ENCODE measurements at regions not wholly inside any gene's neighbourhood (a gene's known extent, or its start where the extent isn't known, plus 50 kb on each side); places are given as distances from the start of the nearest gene placed in this dataset.

DNA sequence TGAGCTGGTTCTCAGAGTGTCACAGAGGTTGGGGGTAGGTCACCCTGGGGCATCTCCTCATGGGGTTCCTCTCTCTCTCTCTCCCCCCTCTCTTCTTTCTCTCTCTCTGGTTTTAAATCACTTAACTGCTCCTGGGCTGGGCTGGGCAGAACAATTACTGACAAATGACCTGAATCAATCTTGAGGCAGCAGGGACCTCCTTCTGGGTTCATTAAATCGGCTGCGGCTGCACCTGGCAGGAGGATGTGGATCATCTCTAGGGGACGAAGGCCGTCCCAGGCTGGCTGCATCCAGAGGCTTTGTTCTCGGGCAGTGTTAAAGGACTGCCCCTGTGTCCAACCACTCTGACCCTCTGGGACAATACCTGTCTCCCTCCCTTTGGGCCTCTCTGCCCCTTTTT lies 143.1 kb downstream of the TLE3 start:
- DNase-seq = no peak

DNA sequence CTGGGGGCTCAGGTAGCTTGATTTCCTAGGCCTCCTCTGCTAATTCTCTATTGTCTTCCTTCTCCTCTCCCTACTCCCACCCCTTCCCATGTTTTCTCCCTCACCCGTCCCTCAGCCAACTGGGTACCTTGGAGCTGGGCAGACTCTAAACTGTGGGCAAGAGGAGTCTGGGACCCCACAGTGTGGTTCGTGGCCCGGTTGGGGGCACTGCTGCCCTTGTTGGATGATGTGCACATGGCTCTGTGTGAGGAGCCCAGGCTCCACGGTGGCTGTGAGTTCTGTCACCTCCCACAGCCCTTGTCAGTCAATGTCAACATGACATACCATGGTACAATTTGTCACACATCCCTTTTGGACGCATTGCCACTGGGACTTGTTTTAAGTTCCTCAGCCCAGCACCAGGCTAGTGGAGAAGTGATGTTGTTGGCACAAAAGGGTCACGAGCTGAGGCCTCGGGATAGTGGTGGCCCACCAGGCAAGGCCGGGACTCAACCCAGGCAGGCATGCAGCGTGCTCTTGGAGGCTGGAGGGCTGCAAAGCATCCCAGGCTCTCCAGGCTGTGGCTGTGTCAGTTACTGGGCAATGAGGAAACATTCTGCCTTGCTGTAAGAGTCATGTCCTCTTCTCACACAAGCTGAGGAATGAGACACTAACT lies 142.3 kb downstream of the TLE3 start:
- no peak for TF ChIP-seq GATA1 (IDR thresholded peaks at IDR 0.05; ENCODE audit: low read depth, low read length)
- no peak for TF ChIP-seq POLR2A (IDR thresholded peaks at IDR 0.05; ENCODE audit: low read length)

More for the DNA sequence above, 143.1 kb downstream of the TLE3 start:
- TF ChIP-seq GATA1 (IDR thresholded peaks at IDR 0.05; ENCODE audit: low read depth, low read length) (no peak), POLR2A (IDR thresholded peaks at IDR 0.05; ENCODE audit: low read length) (no peak)

DNA sequence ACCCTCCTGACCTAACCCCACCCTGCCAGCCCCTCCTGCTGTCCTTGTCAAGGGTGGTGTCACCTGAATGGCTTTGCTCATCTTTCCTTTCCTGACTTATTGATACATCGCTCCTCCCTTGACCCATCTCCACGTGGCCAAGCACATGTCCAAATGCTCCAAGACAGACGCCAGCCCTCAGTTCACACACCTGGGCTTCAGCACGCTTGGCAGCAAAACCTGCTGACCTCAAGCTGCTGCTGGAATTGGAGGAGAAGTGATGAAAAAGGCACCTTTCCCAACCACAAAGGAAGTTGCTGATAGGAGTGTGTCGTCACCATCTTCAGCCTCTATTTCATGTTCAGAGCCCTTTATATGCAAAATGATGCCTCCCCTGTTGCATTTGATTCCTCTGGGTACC lies 141.3 kb downstream of the TLE3 start:
- no peak for TF ChIP-seq POLR2A (IDR thresholded peaks at IDR 0.05; ENCODE audit: low read length)
- no peak for TF ChIP-seq GATA1 (IDR thresholded peaks at IDR 0.05; ENCODE audit: low read depth, low read length)
- DNase-seq = no peak

More for the DNA sequence above, 142.3 kb downstream of the TLE3 start:
- DNase-seq = no peak

DNA sequence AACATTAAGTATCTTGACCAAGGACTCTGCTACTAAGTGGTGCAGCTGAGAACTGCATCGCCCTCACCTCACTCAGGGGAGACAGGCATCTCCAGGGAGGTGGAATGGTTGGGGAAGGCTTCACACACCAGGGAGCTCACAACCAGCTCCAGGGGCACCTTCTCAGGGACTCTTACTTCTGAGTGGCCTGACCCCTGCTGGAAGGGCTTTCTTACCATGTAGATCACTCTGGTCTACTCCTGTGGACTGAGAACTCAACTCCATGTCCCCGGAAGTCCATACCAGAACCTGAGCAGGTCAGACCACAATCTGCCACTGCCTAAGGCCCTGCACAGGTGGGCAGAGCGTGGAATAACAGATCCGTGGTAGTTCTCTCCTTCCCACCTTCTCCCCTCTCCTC lies 140.5 kb downstream of the TLE3 start:
- DNase-seq = no peak
- no peak for TF ChIP-seq POLR2A (IDR thresholded peaks at IDR 0.05; ENCODE audit: low read length)
- TF ChIP-seq GATA1 (IDR thresholded peaks at IDR 0.05; ENCODE audit: low read depth, low read length) = no peak

DNA sequence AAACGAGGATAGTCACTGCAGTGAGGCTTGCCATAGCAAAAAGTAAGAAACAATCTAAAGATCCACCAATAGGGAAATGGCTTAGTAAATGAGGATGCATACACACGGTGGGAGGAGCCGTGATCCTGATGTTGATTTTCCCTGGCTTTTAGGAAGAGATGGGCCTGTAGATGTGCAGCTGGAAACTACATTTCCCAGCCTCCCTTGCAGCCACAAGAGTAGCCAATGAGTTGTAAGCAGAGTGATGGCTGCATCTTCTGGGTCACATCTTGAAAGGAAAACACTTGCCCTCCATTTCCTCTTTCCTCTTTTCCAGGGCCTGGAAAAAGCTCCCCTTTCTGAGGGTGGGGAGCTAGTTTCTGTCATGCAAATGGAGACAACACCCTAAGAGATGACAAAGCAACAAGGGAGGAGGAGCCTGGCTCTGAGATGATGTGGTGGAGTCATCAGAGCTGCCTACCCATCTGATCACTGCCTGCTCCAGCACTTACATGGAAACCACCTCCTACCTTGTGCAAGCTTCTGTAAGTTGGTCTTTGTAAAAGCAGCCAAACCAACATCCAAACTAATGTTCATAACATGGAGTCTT lies 139.1 kb downstream of the TLE3 start:
- DNase-seq = no peak
- TF ChIP-seq POLR2A (IDR thresholded peaks at IDR 0.05; ENCODE audit: low read length) (no peak), GATA1 (IDR thresholded peaks at IDR 0.05; ENCODE audit: low read depth, low read length) (no peak)

DNA sequence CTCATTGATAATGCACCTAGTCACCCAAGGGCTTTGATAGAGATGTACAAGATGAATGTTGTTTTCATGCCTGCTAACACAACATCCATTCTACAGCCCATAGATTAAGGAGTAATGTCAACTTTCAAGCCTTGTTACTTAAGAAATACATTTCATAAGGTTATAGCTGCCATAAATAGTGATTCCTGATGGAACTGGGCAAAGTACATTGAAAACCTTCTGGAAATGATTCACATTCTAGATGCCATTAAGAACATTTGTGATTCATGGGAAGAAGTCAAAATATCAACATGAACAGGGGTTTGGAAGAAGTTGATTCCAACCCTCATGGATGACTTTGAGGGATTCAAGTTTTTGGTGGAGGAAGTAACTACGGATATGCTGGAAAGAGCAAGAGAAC lies 135.2 kb downstream of the TLE3 start:
- TF ChIP-seq POLR2A (IDR thresholded peaks at IDR 0.05; ENCODE audit: low read length) = no peak
- no peak for TF ChIP-seq GATA1 (IDR thresholded peaks at IDR 0.05; ENCODE audit: low read depth, low read length)
- no peak for DNase-seq

DNA sequence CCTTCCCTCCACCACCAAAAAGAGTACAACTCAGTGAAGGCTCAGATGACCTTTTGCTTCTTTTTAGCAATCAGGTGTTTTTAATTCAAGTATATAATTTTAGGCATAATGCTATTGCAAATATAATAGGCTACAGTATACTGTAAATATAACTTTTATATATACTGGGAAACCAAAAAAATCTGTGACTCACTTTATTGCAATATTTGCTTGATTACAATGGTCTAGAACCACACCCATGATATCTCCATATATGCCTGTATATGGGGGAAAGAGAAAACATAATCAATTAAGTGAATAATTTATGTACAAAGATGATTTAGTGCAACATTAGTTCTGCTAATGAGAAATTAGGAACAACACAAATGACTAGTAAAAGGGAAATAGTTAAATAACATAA lies 134.3 kb downstream of the TLE3 start:
- DNase-seq = no peak
- no peak for TF ChIP-seq GATA1 (IDR thresholded peaks at IDR 0.05; ENCODE audit: low read depth, low read length)
- TF ChIP-seq POLR2A (IDR thresholded peaks at IDR 0.05; ENCODE audit: low read length) = no peak

DNA sequence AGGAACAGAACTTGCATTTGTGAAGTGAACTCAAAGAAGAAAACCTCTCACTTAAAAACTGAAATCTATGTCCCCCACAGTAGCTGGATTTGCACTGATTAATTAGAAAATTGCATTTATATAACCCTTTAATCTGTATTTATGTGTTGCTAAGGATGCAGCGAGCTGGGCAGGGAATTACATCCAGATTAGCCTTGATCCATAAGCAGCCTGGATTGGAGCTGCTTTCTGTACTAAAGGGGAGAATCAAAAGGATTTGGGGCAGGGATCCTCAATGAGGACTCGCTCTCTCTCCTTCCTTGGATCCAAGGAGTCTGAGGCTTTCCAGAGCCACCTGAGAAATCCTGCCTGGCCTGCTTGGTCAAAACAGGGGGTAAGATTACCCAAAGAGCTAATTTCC lies 125.9 kb downstream of the TLE3 start:
- TF ChIP-seq GATA1 (IDR thresholded peaks at IDR 0.05; ENCODE audit: low read depth, low read length) (no peak), POLR2A (IDR thresholded peaks at IDR 0.05; ENCODE audit: low read length) (no peak)
- no peak for DNase-seq

DNA sequence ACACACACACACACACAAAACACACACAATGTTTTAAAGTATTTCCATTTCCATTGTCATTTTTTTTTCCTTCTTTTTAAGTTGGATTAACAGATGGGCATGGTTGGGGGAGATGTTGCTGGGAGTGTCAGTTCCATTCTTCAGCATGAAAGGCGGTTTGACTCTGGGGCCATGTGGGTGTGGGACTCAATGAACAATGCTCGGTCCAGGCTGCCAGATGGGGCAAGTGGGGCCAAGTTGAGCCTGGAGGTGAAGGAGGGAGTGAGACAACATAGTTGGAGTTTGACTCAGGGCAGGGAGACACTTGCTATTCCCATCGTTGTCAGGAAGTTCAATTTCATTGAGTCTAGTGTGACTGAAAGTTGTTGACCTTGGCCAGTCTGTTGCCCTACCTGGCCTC lies 125.3 kb downstream of the TLE3 start:
- no peak for DNase-seq
- TF ChIP-seq GATA1 (IDR thresholded peaks at IDR 0.05; ENCODE audit: low read depth, low read length) (no peak), POLR2A (IDR thresholded peaks at IDR 0.05; ENCODE audit: low read length) (no peak)

DNA sequence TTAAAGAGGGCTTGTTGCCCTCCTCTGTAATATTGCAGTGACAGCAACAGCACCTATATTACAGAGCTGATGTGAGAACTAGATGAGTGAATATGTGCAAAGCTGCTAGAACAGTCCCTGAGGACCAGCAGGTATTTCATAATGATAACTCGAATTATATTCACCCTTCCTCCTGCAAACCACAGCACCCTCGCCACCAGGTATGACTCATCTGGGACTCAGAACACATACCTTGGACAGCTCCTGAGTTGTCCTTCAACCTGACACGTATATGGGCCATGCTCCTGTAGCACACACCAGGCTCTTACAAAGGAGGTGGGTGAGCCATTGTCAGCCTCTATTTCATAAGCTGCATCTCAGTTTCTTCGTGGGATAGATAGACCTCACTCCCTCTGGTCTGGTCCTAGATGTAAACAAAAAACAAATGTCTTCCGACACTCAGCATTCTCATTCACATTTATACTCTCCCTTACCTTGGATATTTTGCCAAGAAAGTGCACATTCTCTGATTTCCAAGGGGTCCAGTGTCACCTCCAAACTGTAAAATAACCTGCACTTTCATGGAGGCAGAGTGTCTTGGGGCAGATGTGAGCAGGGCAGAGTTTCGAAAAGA lies 124.5 kb downstream of the TLE3 start:
- peak in 1 of 2 experiments; percentile 13 for DNase-seq

DNA sequence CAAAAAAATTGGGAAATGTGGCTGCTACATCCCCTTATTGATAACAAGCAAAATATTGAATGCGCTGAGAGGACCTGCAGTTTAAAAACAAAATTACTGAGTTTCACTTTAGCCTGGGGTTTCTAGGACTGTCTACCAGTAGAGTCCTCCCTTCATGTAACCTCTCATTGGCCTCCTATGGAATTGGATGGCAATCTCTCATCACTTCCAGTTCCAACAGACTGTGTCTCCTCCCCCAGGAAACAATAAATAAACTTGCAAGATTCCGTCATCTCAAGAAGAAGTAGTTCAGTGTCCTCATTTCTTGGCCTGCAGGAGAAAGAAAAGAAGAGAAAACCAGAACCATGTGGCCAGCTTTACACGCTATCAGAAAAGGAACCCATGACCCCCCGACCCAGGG lies 123.8 kb downstream of the TLE3 start:
- TF ChIP-seq POLR2A (IDR thresholded peaks at IDR 0.05; ENCODE audit: low read length) = no peak
- no peak for DNase-seq

More for the DNA sequence above, 124.5 kb downstream of the TLE3 start:
- TF ChIP-seq POLR2A (IDR thresholded peaks at IDR 0.05; ENCODE audit: low read length) (no peak), GATA1 (IDR thresholded peaks at IDR 0.05; ENCODE audit: low read depth, low read length) (no peak)

DNA sequence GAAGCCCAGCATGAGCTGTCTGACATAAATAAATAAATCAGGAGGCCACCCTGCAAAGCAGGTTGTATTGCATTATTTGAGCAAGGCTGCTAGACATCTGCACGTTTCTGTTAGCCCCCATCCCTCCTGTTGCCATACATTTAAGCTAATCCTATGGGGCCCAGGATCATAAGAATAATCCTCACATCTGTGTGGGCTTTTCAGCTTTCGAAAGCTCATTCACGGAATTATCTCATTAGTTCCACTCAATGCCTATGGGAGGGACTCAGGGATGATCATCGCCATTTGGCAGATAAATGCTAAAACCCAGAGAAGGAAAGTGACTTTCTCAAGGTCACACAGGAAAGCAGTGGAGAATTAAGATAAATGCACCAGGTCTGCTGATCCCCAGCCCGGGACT lies 123.4 kb downstream of the TLE3 start:
- TF ChIP-seq POLR2A (IDR thresholded peaks at IDR 0.05; ENCODE audit: low read length) = no peak
- TF ChIP-seq GATA1 (IDR thresholded peaks at IDR 0.05; ENCODE audit: low read depth, low read length) = no peak
- no peak for DNase-seq

DNA sequence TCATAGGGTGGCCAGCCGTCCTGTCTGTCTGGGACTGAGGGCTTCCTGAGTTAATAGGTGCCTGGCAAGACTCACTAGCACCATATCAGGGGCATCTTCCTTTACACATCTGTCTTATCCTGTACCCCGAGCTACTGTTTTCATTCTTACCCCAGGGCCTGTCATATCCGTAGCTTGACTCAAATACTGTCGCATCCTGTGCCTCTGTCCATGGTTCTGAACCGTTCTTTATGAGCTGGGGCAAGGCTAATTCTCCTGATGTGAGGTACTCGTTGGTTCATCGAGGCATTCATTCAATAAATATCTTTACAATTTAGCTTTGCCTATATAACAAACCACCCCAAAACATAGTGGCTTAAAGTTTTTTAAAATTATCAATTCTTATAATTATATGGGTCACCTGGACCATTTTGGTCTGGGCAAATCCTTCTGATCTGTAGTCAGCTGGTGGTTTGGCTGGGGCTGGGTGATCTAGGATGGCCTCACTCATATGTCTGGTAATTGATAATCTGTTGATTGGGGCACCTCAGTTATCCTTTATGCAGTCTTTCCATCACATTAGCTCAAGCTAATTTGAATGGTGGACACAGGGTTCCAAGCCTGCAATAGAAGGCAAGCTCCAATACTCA lies 121.2 kb downstream of the TLE3 start:
- TF ChIP-seq GATA1 (IDR thresholded peaks at IDR 0.05; ENCODE audit: low read depth, low read length) (no peak), POLR2A (IDR thresholded peaks at IDR 0.05; ENCODE audit: low read length) (no peak)
- peak; percentile 34 to 58 for DNase-seq

DNA sequence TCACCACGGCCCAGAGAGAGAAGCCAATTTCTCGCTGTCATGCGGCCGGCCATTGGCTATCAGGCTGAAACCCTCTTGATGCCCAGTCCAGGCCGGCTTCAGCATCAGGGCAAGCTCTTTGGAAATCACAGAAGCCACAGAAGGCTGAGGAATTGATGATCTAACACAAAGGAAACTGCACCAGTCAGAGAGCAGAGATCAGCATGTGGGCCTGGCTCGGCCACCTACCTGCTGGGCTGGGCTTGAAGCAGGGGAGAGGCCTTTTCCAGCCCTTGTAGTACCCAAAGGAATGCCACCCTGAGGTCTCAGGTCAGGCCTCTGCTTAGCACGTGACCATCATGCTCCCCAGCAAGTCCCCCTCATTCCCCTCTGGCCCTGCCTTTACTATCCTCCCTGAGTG lies 119.1 kb downstream of the TLE3 start:
- TF ChIP-seq GATA1 (IDR thresholded peaks at IDR 0.05; ENCODE audit: low read depth, low read length) = no peak
- no peak for TF ChIP-seq POLR2A (IDR thresholded peaks at IDR 0.05; ENCODE audit: low read length)
- DNase-seq = no peak
